ENCODE measurements at regions not wholly inside any gene's neighbourhood (a gene's known extent, or its start where the extent isn't known, plus 50 kb on each side); places are given as distances from the start of the nearest gene placed in this dataset.
A peak's percentile ranks its signal among the peaks of the same experiment; 100 is the strongest.
"Not testable (repeated sequence)": the region's sequence is repeated elsewhere in the genome, so short reads cannot be mapped to it uniquely, and the experiment has no call there.

DNA sequence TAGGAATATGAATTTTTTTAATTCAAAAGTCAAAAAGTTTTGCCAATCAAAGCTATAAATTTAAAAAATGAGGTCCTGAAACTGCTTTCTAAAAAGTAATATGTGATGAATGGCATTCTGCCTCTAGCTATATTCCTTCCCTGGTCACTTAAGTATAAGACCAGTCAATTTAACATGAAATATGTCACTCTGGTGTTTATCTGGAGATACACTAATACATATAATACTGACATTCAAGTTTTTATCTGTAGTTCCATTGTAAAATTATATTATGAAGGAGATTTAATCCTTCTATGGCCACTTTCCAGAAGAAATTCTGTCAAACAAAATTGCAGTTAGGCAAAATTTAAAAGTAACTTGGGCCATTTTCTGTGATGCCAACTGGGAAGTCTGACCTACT is 236.8 kb downstream of the CNTN3 start:
- TF ChIP-seq, protein P1, sequence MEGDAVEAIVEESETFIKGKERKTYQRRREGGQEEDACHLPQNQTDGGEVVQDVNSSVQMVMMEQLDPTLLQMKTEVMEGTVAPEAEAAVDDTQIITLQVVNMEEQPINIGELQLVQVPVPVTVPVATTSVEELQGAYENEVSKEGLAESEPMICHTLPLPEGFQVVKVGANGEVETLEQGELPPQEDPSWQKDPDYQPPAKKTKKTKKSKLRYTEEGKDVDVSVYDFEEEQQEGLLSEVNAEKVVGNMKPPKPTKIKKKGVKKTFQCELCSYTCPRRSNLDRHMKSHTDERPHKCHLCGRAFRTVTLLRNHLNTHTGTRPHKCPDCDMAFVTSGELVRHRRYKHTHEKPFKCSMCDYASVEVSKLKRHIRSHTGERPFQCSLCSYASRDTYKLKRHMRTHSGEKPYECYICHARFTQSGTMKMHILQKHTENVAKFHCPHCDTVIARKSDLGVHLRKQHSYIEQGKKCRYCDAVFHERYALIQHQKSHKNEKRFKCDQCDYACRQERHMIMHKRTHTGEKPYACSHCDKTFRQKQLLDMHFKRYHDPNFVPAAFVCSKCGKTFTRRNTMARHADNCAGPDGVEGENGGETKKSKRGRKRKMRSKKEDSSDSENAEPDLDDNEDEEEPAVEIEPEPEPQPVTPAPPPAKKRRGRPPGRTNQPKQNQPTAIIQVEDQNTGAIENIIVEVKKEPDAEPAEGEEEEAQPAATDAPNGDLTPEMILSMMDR (IDR thresholded peaks at IDR 0.05; ENCODE audit: insufficient read depth, low read length, severe bottlenecking) = no peak
- no peaks in the 10 kb centered on the region for H3K27me3 ChIP-seq (ENCODE audit: control insufficient read depth, insufficient read depth, low read length)
- no peaks in the 10 kb centered on the region for H3K36me3 ChIP-seq (ENCODE audit: control insufficient read depth, insufficient read depth, low read length)
- DNase-seq (ENCODE audit: low read depth) (no peak), FAIRE-seq (no peak)
- H3K4me3 ChIP-seq (ENCODE audit: low read depth, low read length) = no peak overlapping the region

DNA sequence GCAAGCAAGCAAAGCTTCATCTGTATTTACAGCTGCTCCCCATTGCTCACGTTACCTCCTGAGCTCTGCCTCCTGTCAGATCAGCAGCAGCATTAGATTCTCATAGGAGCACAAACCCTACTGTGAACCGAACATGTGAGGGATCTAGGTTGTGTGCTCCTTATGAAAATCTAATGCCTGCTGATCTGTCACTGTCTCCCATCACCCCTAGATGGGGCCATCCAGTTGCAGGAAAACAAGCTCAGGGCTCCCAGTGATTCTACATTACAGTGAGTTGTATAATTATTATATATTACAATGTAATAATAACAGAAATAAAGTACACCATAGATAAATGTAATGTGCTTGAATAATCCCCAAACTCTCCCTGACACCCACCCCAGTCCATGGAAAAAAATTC is 238.1 kb downstream of the CNTN3 start:
- H3K4me3 ChIP-seq (ENCODE audit: low read depth, low read length); FAIRE-seq; H3K27me3 ChIP-seq (ENCODE audit: control insufficient read depth, insufficient read depth, low read length); H3K36me3 ChIP-seq (ENCODE audit: control insufficient read depth, insufficient read depth, low read length): not testable (repeated sequence)
- DNase-seq (ENCODE audit: low read depth) = peak; percentile 24
- TF ChIP-seq, protein P1 (IDR thresholded peaks at IDR 0.05; ENCODE audit: insufficient read depth, low read length, severe bottlenecking) = peak; percentile 52

DNA sequence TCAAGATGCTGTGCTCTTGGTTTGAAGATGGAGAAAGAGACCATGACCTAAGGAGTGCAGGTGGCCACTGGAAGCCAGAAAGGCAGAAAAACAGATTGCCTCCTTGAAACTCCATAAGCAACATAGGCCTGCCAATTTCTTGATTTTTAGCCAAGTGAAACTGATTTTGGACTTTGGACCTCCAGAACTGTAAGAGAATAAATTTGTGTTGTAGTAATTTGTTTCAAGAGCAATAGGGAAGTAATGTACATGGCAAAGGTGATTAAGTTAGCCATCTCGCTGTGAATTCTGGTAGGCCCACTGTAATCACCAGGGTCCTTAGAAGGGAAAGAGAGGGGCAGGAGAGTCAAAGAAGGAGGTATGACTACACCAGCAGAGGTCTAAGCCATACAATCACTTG is 238.8 kb downstream of the CNTN3 start:
- no peaks in the 10 kb centered on the region for H3K36me3 ChIP-seq (ENCODE audit: control insufficient read depth, insufficient read depth, low read length)
- H3K4me3 ChIP-seq (ENCODE audit: low read depth, low read length) = no peak overlapping the region
- no peak for FAIRE-seq

DNA sequence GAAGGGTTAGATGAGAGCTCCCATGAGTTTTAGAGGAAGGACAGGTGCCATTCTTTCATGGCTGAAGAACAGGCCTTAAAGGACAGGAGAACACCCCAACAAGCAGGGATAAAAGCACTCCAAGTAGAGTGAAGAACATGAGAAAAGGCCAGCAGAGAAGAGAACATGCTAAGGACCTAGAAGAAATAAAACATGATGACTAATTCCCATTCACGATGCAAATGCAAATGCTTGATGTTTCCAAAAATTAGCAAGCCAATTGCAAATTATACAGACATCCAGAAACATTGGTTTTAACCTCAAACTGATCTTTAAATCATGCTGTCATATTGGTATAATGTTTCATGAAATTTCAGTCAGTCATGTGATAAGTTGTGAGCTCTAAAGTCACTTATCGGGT is 241.7 kb downstream of the CNTN3 start:
- DNase-seq (ENCODE audit: low read depth) (no peak), FAIRE-seq (no peak)
- TF ChIP-seq, protein P1 (IDR thresholded peaks at IDR 0.05; ENCODE audit: insufficient read depth, low read length, severe bottlenecking) = no peak
- H3K27me3 ChIP-seq (ENCODE audit: control insufficient read depth, insufficient read depth, low read length) = no peaks in the 10 kb centered on the region
- H3K4me3 ChIP-seq (ENCODE audit: low read depth, low read length) = no peak overlapping the region
- no peaks in the 10 kb centered on the region for H3K36me3 ChIP-seq (ENCODE audit: control insufficient read depth, insufficient read depth, low read length)

More for the DNA sequence above, 238.8 kb downstream of the CNTN3 start:
- no peak for DNase-seq (ENCODE audit: low read depth)
- H3K27me3 ChIP-seq (ENCODE audit: control insufficient read depth, insufficient read depth, low read length) = no peaks in the 10 kb centered on the region
- TF ChIP-seq, protein P1 (IDR thresholded peaks at IDR 0.05; ENCODE audit: insufficient read depth, low read length, severe bottlenecking) = no peak

DNA sequence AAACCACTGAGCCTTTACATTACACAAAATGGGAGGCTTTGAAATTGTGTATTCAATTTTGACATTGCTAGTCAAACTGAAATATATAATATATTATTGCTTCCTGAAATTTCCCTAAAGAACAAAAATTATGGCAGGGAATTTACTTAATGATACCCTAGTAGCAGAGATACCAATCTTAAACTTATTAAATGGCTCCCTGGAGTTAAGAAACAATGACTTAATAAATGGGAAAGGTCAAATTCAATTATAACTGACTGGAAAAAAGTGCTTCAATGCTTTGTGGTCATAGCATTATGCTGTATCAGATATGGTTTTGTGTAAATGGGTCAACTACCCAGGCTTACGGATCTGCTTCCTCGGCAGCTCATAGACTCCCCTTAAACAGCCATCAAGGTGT is 244.1 kb downstream of the CNTN3 start:
- Histone ChIP-seq H3K27me3 (ENCODE audit: control insufficient read depth, insufficient read depth, low read length) (no peaks in the 10 kb centered on the region), H3K4me3 (ENCODE audit: low read depth, low read length) (no peak overlapping the region), H3K36me3 (ENCODE audit: control insufficient read depth, insufficient read depth, low read length) (no peaks in the 10 kb centered on the region)
- TF ChIP-seq, protein P1 (IDR thresholded peaks at IDR 0.05; ENCODE audit: insufficient read depth, low read length, severe bottlenecking) = no peak
- no peak for FAIRE-seq
- no peak for DNase-seq (ENCODE audit: low read depth)

DNA sequence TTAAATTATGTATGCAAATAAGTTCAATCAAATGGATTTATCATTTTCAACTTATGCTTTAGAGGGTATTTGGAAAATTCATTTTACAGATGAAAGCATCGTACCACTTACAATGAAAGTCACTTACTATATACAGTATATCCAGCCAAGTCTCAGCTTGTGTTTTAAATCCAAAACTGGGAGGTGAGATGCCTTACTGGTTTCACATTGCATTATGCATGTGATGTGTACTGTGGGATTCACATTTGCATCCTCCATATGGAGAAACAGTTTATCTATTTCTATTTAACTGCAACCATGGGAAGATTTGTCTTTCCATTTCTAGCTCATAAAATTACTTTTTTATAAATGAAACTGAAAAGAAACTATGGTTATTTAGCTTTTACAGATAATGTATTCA is 248.1 kb downstream of the CNTN3 start:
- Histone ChIP-seq H3K27me3 (ENCODE audit: control insufficient read depth, insufficient read depth, low read length) (no peaks in the 10 kb centered on the region), H3K36me3 (ENCODE audit: control insufficient read depth, insufficient read depth, low read length) (no peaks in the 10 kb centered on the region), H3K4me3 (ENCODE audit: low read depth, low read length) (no peak overlapping the region)
- TF ChIP-seq, protein P1 (IDR thresholded peaks at IDR 0.05; ENCODE audit: insufficient read depth, low read length, severe bottlenecking) = no peak
- DNase-seq (ENCODE audit: low read depth) = no peak
- no peak for FAIRE-seq
